Renal pelvis (tissue), 1 donor: ENCODE measurements at regions not wholly inside any gene's neighbourhood (a gene's known extent, or its start where the extent isn't known, plus 50 kb on each side); places are given as distances from the start of the nearest gene placed in this dataset.

Experiments used
- DNase-seq: peaks from one replicate; pipeline ENCODE4 v3.0.0-alpha.2; 2013

GRCh38 chrX:39638526-39638925, 459.2 kb downstream of the BCOR start:
- no peak for DNase-seq

DNA sequence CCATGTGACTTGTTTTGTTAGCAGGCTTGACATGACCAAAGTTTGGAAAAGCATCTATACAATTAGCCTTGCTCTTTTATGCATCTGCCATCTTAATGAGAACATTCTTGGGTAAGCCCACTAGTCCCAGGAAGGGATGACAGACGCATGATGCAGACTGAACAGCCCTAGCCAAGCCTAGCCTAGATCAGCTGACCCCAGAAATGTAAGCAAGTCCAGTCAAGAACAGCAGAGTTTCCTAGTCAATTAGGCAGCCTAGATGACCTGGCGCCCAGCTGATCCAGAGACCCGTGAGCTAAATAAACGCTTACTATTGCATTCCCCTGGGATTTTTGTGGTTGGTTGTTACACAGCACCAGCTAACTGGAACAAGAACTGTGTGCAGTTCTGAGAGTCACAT, 457.9 kb downstream of the BCOR start:
- DNase-seq: no peak

DNA sequence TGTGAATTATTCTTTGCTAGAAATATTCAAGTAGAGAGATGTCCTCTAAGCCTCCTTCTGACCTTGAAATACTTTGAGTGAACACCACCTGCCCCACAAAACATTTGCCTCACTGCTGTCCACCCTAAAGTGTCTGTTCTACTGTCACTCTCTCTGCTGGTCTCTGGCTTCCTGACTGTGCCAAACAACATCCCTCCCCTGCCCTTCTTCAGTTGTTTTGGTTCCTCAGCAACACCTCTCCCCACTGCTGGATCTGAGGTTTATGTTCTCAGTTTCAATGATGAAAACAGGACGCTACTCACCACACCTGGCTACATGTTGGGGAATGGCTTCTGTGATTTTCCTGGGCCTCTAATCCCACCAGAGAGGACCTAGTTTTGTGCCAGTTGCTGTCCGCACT, 456.9 kb downstream of the BCOR start:
- no peak for DNase-seq

DNA sequence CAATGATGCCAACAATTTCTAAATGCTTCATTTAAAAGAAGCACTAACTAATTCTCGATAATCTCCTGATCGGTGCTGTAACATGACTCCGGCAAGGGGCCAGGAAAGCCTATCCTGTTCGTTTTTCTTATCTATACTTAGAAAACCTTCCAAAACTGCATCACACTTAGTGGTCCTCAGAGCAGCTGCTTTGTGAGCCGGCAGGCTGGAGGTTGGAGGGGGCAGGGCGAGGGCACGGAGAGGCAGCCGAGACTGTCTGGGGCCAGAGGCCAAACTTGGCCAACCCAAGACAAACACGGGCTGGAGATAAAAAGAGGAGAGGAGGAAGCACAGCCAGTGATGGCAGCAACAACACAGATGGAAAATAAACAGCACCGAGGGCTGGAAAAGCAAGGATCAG, 455.7 kb downstream of the BCOR start:
- no peak for DNase-seq

GRCh38 chrX:39643550-39643949, 454.2 kb downstream of the BCOR start:
- DNase-seq: no peak

DNA sequence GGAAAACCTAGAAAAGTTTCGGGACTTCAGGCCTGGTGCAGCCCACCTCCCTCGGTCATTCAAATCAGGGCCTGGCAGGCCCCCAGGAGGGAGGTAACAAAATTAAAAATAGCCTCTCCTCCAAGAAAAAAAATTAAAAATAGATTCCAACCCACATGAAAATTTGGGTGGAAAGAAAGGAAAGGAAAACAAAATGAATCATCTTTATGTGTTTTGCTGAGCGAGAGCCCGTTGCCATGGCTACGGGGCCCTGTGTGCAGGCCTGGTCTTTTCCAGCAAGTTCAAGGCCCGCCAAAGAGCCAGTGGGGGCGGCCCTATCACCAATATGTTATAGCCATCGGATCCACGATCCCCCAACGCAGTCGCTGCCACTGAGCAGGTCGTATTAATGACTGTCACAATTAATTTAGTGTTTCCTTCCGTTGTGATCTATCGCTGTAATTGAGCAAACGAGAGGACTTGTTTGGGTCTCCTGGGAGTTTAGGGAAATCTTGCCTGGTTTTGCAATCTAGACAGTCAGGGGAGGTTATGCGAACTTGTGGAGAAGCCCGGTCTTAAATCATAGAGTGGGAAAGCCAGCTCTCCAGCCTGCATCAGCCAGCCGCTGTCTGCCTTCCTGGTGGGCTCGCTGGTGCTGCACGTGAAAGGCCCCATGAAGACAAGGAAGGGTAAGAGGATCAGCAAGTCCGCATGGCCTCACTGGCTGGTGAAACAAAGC, 452.4 kb downstream of the BCOR start:
- DNase-seq: peak; percentile 76

DNA sequence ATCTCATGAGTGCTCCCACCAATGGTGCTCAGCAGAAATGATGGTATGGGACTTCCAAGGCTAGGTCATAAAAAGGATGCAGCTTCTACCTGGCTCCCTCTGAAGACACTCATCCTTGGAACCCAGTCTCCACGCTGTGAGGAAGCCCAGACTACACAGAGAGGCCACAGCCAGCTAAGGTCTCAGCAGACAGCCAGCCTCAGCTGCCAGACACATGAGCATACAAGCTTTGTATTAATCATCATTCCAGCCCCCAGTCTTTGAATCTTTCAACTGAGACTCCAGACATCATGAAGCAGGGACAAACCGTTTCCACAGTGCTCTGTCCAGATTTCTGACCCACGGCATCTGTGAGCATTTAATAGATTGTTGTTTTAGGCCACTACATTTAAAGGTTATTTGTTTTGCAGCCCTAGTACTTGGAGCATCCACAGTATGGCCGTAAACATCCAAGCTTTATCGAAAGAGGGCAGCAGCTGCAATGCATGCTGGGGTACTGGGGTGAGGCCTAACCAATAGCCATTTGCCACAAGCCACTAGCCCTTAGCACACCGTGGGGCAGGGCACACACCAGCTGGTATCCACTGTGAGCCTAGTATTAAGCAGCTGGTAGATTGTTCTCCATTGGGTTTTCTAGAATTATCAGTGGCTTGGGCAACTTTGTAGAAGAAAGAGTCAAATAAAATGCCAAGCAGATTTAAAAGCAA, 449.1 kb downstream of the BCOR start:
- DNase-seq: no peak

GRCh38 chrX:39650768-39651347, 446.9 kb downstream of the BCOR start:
- DNase-seq: peak; percentile 24

- DNase-seq: no peak
Measured at GRCh38 chrX:39652336-39652735, 445.4 kb downstream of the BCOR start.

- no peak for DNase-seq
Measured at GRCh38 chrX:39653691-39654090, 444.1 kb downstream of the BCOR start.

- no peak for DNase-seq
Measured at GRCh38 chrX:39654183-39654925, 443.4 kb downstream of the BCOR start.

GRCh38 chrX:39654952-39655351, 442.8 kb downstream of the BCOR start:
- DNase-seq: no peak

GRCh38 chrX:39661116-39661907, 436.4 kb downstream of the BCOR start:
- DNase-seq: no peak

GRCh38 chrX:39665830-39666518, 431.8 kb downstream of the BCOR start:
- no peak for DNase-seq

DNA sequence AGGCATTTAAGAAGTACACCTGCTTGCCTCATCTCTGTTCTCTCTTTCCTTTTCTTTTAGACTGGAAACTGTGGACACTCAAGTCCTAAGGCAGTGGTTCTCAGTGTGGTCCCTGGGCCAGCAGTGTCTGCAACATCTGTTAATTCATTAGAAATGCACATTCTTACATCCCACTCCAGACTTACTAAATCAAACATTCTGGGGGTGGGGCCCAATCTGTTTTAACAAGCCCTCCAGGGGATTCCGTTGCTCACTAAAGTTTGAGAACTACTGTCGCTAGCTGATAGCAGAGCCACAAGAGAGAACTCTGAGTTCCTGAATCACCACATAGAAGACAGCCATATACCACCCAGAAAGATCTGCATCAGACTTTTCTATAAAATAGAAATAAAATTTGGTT, 430.6 kb downstream of the BCOR start:
- peak; percentile 31 for DNase-seq

- DNase-seq: no peak
Measured at GRCh38 chrX:39667736-39668482, 429.8 kb downstream of the BCOR start.

GRCh38 chrX:39669668-39670067, 428.1 kb downstream of the BCOR start:
- no peak for DNase-seq

GRCh38 chrX:39670281-39670680, 427.5 kb downstream of the BCOR start:
- no peak for DNase-seq

- no peak for DNase-seq
Measured at GRCh38 chrX:39672405-39672804, 425.4 kb downstream of the BCOR start.

DNA sequence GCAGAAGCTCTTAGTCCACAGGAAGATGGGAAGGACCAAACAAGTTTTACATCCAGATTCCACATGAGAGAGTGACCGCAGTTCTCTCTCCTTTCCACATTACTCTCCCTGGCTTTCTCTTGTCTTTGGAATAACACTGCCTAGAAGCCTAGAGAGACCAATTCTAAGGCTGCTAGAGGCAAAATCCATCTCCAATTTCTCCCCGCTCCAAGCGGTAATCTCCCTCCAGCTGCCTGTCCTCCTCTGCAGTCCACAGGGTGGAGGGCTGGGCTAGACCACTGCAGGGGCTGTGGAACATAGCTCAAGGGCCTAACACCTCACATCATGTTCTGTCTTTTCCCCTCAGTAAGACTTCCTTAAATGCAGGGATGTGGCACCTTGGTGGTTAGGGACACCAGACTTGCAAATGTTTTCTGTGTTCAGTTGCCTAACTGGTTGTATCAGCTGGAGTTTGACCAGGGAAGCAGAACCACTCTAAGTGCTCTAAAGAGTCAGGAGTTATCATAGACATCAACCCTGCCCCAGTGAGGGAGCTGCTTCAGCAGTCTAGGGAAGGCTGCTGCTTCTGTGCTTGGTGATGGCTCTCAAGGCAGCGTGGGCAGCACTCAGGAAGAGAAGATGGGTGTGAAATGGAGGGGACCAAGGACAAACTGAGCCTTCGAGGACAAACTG, 423.1 kb downstream of the BCOR start:
- no peak for DNase-seq
